Tibial nerve (tissue), 4 donors: ENCODE measurements at regions not wholly inside any gene's neighbourhood (a gene's known extent, or its start where the extent isn't known, plus 50 kb on each side); places are given as distances from the start of the nearest gene placed in this dataset.

ENCODE experiments used
- EP300 ChIP-seq, 2 donors: sonication (generic); formaldehyde crosslinking; IDR thresholded peaks; one replicate each; pipeline ENCODE4 v1.6.1; 2017; ENCODE audit warnings: antibody characterized with exemption in 2 of 2, mild to moderate bottlenecking in 1 of 2
- TF ChIP-seq, protein P1 (sequence below), 5 experiments: fragments of 200-600 bp in 3 of 5; fragments of 450-650 bp in 2 of 5; sonication (generic) in 3 of 5; IDR thresholded peaks; one replicate each; pipeline ENCODE4 v1.5.1; 2016 to 2019; ENCODE audit warnings: antibody characterized with exemption in 5 of 5, mild to moderate bottlenecking in 3 of 5, moderate library complexity in 2 of 5

DNA sequence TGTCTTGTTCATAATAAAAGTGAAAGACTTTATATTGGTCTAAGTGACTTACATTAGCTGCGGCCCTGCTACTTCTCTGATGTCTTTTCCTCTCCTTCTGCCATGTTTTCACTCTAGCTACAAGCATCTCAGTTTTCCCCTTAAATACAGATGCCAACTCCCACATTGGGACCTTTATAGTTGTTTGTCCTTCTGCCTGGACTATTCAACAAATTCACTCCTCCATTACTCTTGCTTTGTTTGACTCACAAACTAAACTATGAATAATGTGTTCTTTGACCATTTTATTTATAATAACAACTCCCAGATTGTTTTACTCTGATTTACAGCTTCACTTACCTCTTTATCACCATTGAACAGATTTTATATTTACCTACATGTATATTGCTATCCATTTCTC is 1369.9 kb downstream of the SI start:
- TF ChIP-seq, protein P1, sequence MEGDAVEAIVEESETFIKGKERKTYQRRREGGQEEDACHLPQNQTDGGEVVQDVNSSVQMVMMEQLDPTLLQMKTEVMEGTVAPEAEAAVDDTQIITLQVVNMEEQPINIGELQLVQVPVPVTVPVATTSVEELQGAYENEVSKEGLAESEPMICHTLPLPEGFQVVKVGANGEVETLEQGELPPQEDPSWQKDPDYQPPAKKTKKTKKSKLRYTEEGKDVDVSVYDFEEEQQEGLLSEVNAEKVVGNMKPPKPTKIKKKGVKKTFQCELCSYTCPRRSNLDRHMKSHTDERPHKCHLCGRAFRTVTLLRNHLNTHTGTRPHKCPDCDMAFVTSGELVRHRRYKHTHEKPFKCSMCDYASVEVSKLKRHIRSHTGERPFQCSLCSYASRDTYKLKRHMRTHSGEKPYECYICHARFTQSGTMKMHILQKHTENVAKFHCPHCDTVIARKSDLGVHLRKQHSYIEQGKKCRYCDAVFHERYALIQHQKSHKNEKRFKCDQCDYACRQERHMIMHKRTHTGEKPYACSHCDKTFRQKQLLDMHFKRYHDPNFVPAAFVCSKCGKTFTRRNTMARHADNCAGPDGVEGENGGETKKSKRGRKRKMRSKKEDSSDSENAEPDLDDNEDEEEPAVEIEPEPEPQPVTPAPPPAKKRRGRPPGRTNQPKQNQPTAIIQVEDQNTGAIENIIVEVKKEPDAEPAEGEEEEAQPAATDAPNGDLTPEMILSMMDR (IDR thresholded peaks at IDR 0.05): no peak
- no peak for TF ChIP-seq EP300 (IDR thresholded peaks at IDR 0.05)
